Prostate gland (tissue), 2 donors: ENCODE measurements at regions not wholly inside any gene's neighbourhood (a gene's known extent, or its start where the extent isn't known, plus 50 kb on each side); places are given as distances from the start of the nearest gene placed in this dataset.
A peak's percentile ranks its signal among the peaks of the same experiment; 100 is the strongest.

Source experiments
- DNase-seq: peaks from one replicate; pipeline ENCODE4 v3.0.0-alpha.2; 2019; ENCODE audit warnings: low spot score
- H3K27ac ChIP-seq, 2 donors: fragments of 200-600 bp; sonication (generic); 2 replicates each; pipeline ENCODE4 v1.5.1; 2017 to 2019
- H3K27me3 ChIP-seq: fragments of 200-600 bp; sonication (generic); replicated peaks from 2 replicates; pipeline ENCODE4 v1.5.1; 2019; ENCODE audit not compliant: insufficient read depth
- H3K36me3 ChIP-seq, 2 donors: fragments of 200-600 bp; sonication (generic); 1 replicate in 1 of 2; 2 replicates in 1 of 2; pipeline versions ENCODE4 v1.5.1 to v1.8.1; 2017 to 2019
- H3K4me1 ChIP-seq: fragments of 200-600 bp; sonication (generic); replicated peaks from 2 replicates; pipeline ENCODE4 v1.5.1; 2019
- H3K4me3 ChIP-seq, 2 donors: fragments of 200-600 bp; sonication (generic); 2 replicates each; pipeline ENCODE4 v1.5.1; 2017 to 2019
- H3K9me3 ChIP-seq: fragments of 200-600 bp; sonication (generic); 2 replicates; pipeline ENCODE4 v1.5.1; 2017
- POLR2A ChIP-seq: fragments of 450-650 bp; IDR thresholded peaks from one replicate; pipeline ENCODE4 v1.6.1; 2016; ENCODE audit warnings: antibody characterized with exemption, mild to moderate bottlenecking
- POLR2AphosphoS5 ChIP-seq: sonication (generic); formaldehyde crosslinking; IDR thresholded peaks from one replicate; pipeline ENCODE4 v1.6.1; 2017; ENCODE audit warnings: antibody characterized with exemption
- WGBS: methylation state at CpG from one replicate; pipeline ENCODE4 v1.1.5; 2018; 5-methylcytosine and 5-hydroxymethylcytosine counted together
- intact Hi-C: fragments of 100-400 bp; cut with DNase I; formaldehyde crosslinking; loops from one replicate; pipeline ENCODE4 v1.14.2; 2022
- TF ChIP-seq, protein P1 (sequence below), 4 experiments: fragments of 200-600 bp in 2 of 4; fragments of 450-650 bp in 2 of 4; sonication (generic) in 2 of 4; IDR thresholded peaks; 1 replicate in 3 of 4; 2 replicates in 1 of 4; pipeline ENCODE4 v1.5.1; 2016 to 2019; ENCODE audit warnings: antibody characterized with exemption in 4 of 4, mild to moderate bottlenecking in 2 of 4, moderate library complexity in 2 of 4

DNA sequence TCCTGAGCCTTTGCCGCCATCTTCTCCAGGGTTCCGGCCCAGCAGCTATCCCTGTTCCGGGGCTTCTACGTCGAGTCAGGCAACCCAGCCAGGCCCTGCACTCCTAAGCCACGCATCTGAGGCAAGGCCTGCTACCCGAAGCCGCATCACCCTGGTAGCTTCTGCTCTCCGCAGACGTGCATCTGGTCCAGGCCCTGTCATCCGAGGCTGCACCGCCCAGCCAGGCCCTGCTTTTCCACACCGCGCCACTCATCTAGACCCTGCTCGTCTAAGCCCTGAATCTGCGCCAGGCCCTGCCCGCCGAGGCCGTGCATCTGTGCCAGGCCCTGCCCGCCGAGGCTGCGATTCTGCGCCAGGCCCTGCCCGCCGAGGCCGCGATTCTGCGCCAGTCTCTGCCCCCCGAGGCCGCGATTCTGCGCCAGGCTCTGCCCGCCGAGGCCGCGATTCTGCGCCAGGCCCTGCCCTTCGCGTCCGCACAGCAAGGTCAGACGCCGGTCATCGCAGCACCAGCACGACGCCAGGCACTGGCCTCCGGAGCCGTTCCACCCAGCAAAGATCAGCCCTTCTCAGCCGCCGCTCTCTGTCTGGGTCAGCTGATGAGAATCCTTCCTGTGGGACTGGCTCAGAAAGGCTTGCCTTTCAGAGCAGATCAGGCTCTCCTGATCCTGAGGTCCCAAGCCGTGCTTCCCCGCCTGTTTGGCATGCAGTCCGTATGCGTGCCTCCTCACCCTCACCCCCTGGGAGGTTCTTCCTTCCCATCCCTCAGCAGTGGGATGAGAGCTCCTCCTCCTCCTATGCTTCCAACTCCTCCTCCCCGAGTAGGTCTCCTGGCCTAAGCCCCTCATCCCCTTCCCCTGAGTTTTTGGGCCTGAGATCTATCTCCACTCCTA lies 75.1 kb downstream of the NUDT10 start:
- Histone ChIP-seq H3K9me3 (no peaks in the 10 kb centered on the region), H3K27me3 (no peaks in the 10 kb centered on the region), H3K27ac (no peak overlapping the region), H3K4me3 (no peak overlapping the region), H3K36me3 (no peaks in the 10 kb centered on the region), H3K4me1 (no peaks in the 10 kb centered on the region)
- TF ChIP-seq POLR2AphosphoS5 (no peak), POLR2A (no peak)
- TF ChIP-seq, protein P1, sequence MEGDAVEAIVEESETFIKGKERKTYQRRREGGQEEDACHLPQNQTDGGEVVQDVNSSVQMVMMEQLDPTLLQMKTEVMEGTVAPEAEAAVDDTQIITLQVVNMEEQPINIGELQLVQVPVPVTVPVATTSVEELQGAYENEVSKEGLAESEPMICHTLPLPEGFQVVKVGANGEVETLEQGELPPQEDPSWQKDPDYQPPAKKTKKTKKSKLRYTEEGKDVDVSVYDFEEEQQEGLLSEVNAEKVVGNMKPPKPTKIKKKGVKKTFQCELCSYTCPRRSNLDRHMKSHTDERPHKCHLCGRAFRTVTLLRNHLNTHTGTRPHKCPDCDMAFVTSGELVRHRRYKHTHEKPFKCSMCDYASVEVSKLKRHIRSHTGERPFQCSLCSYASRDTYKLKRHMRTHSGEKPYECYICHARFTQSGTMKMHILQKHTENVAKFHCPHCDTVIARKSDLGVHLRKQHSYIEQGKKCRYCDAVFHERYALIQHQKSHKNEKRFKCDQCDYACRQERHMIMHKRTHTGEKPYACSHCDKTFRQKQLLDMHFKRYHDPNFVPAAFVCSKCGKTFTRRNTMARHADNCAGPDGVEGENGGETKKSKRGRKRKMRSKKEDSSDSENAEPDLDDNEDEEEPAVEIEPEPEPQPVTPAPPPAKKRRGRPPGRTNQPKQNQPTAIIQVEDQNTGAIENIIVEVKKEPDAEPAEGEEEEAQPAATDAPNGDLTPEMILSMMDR (IDR thresholded peaks at IDR 0.05): no peak
- intact Hi-C loops: no loop called here
- DNase-seq: no peak
- WGBS: 96% methylated on average over 54 of the region's 54 CpGs

DNA sequence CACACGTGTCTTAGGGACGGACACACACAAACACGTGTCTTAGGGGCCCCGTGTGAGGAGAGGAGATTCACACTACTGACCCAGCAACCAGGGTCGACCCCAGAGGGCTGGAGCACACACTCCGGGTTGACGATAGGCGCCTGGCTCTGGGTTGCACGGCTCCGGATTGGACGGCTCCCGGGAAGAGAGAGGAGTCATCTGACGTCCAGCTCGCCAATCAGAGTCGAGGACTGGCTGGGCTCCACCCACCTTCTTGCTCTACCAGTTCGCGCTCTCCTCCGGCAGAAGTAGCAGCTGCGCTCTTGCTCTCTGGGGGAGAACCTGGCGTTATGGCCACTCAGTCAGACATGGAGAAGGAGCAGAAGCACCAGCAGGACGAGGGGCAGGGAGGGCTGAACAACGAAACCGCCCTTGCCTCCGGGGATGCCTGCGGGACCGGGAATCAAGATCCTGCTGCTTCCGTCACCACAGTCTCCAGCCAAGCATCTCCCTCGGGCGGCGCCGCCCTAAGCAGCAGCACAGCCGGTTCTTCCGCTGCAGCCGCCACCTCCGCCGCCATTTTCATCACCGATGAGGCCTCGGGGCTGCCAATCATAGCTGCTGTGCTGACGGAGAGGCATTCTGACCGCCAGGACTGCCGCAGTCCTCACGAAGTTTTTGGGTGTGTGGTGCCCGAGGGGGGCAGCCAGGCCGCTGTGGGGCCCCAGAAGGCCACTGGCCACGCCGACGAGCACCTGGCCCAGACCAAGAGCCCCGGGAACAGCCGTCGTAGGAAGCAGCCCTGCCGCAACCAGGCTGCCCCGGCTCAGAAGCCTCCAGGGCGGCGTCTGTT lies 74.3 kb downstream of the NUDT10 start:
- Histone ChIP-seq H3K9me3 (no peaks in the 10 kb centered on the region), H3K27me3 (no peaks in the 10 kb centered on the region), H3K27ac (no peak overlapping the region), H3K4me1 (no peaks in the 10 kb centered on the region), H3K36me3 (no peaks in the 10 kb centered on the region), H3K4me3 (no peak overlapping the region)
- 97% methylated on average over 10 of the region's 54 CpGs for WGBS
- TF ChIP-seq POLR2AphosphoS5 (no peak), POLR2A (no peak)
- TF ChIP-seq, protein P1 (IDR thresholded peaks at IDR 0.05): no peak
- intact Hi-C loops: no loop called here
- no peak for DNase-seq

DNA sequence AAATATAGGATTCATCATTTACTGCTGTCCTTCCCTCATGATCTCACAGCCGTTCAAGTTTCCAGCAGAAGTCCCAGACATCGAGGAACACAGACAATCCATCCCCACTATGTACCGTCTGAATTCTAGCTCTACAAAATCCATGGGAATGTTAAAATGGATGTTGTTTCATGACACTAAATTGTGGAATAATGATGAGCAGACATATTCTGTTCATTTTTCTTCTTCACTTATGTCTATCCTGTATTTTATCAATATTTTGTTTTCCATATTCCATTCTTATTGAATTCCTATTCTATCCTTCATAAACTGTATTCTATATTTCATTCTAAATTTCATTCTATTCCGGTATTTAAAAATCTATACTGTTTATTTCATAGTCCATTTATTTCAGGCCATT lies 71.8 kb downstream of the NUDT10 start:
- Histone ChIP-seq H3K27me3 (no peaks in the 10 kb centered on the region), H3K27ac (no peak overlapping the region), H3K9me3 (no peaks in the 10 kb centered on the region), H3K36me3 (no peaks in the 10 kb centered on the region), H3K4me3 (no peak overlapping the region), H3K4me1 (no peaks in the 10 kb centered on the region)
- 96% methylated on average over 4 of the region's 4 CpGs for WGBS
- no peak for DNase-seq
- TF ChIP-seq POLR2AphosphoS5: no peak
- TF ChIP-seq, protein P1 (IDR thresholded peaks at IDR 0.05): no peak
- no peak for TF ChIP-seq POLR2A
- intact Hi-C loops: no loop called here

DNA sequence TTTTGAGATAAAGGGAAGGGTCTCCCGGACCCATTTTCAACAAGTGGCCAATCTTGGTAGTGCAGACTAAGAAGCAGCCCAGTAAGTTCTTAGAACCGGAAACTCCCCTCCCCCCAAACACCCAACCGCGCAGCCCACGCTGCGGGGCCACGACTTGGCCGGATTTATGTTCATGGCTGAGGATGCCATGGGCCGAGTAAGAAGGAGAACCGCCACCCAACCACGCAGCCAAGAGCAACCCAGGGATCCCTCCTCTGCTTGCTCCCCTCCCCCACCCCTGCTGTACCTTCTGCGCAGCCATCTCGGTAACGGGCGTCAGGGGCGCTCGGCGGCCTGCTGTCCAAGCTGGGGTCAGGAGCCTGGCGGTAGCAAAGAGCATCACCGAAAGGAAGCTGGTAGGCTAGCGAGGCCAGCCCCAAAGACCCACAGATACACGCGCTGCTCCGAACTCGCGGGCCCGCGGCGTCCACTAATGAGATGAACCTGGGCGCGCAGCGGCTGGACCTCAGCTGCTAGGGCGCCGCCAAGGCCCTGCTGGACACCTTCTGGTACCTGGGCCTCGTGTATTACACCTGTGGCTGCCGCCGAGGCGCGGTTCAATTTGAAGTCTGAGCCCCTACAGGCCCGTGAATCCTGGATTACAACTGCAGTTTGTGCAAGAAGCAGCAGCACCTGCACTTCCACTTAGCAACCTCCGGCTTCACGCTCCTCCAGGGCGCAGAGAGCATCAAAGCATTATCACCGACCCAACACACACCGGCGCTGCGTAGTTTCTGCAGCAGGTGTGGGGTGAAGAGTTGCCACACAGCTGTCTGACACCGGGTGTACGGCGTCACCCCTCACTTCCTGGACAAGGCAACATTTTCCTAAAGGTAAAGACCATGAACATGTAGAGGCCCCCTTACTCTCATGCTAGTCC lies 63.4 kb downstream of the NUDT10 start:
- WGBS: 0% methylated on average over 1 of the region's 50 CpGs
- DNase-seq: peak; percentile 4
- Histone ChIP-seq H3K36me3 (no peaks in the 10 kb centered on the region), H3K27ac (peak overlapping the region; percentile 35 to 45), H3K4me3 (peak overlapping the region; percentile 39 to 42), H3K9me3 (no peaks in the 10 kb centered on the region), H3K4me1 (no peaks in the 10 kb centered on the region), H3K27me3 (no peaks in the 10 kb centered on the region)
- TF ChIP-seq POLR2AphosphoS5: no peak
- TF ChIP-seq, protein P1 (IDR thresholded peaks at IDR 0.05): peak in 3 of 4 experiments; percentile 18 to 33 (median 23)
- TF ChIP-seq POLR2A: no peak
- intact Hi-C loops: no loop called here
